H1 (cell line): ENCODE measurements at regions not wholly inside any gene's neighbourhood (a gene's known extent, or its start where the extent isn't known, plus 50 kb on each side); places are given as distances from the start of the nearest gene placed in this dataset.

ENCODE experiments used
- RXRA ChIP-seq: IDR thresholded peaks from 2 replicates; pipeline ENCODE4 v1.6.1; 2011; ENCODE audit warnings: low read depth, mild to moderate bottlenecking, low read length, moderate library complexity; ENCODE audit not compliant: insufficient read depth
- TF ChIP-seq, protein P1 (sequence below), 3 experiments: IDR thresholded peaks; 1 replicate in 2 of 3; 2 replicates in 1 of 3; pipeline versions ENCODE4 v1.5.1 to v1.6.1; 2011; ENCODE audit warnings: low read length in 3 of 3, mild to moderate bottlenecking in 3 of 3, inconsistent platforms in 2 of 3, low read depth in 1 of 3, moderate library complexity in 1 of 3; ENCODE audit not compliant: insufficient read depth in 1 of 3; ENCODE audit errors: control extremely low read depth in 1 of 3

DNA sequence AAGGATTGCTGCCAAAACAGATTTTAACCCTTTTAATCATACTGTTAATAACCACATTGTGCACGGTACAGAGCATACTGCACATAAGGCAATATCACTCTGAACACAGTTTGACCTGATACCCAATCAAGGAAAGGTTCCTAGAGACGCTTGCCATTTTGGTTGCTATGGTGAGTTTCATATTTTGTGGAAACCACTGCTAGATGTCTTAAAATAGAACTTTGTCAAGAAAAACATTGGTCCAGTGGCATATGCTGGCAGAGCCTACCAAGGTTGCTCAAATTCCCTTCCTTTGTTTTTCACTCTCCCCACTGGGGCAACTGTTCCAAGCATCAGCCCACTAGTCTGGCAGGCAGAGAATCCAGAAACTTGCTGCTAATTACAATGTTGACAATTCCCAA lies 114.8 kb upstream of the DPYD start:
- TF ChIP-seq, protein P1, sequence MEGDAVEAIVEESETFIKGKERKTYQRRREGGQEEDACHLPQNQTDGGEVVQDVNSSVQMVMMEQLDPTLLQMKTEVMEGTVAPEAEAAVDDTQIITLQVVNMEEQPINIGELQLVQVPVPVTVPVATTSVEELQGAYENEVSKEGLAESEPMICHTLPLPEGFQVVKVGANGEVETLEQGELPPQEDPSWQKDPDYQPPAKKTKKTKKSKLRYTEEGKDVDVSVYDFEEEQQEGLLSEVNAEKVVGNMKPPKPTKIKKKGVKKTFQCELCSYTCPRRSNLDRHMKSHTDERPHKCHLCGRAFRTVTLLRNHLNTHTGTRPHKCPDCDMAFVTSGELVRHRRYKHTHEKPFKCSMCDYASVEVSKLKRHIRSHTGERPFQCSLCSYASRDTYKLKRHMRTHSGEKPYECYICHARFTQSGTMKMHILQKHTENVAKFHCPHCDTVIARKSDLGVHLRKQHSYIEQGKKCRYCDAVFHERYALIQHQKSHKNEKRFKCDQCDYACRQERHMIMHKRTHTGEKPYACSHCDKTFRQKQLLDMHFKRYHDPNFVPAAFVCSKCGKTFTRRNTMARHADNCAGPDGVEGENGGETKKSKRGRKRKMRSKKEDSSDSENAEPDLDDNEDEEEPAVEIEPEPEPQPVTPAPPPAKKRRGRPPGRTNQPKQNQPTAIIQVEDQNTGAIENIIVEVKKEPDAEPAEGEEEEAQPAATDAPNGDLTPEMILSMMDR (IDR thresholded peaks at IDR 0.05; ENCODE audit: control extremely low read depth in 1 of 3, insufficient read depth in 1 of 3, low read depth in 1 of 3, low read length in 3 of 3) = no peak
- no peak for TF ChIP-seq RXRA
